NCI-H2227 (cell line): ENCODE measurements at regions not wholly inside any gene's neighbourhood (a gene's known extent, or its start where the extent isn't known, plus 50 kb on each side); places are given as distances from the start of the nearest gene placed in this dataset.

Source experiments
- DNase-seq: peaks from one replicate; lab custom pipeline; 2025; ENCODE audit not compliant: unreplicated experiment; lab: John Stamatoyannopoulos, UW

GRCh38 chr6:166050559-166050958 lies 117.1 kb downstream of the TBXT start:
- DNase-seq, result no peak

DNA sequence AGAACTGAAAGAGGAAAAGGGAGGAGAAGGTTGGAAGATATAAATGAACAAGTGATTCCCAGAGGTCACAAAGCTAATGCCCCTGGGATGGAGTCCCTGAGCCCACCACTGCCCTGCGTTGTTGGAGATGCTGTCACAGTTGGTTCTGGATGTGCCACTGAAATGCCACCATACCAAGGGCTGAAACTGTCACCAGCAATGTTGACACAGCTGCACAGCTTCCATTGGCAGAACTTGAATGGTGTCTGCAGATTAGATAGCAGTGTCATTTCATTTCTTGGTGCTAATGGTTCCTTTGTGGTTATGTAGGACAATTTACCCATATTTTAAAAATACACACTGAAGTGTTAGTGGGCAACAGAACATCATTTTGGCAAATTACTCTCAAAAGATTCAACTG lies 120.7 kb downstream of the TBXT start:
- DNase-seq, result no peak

DNA sequence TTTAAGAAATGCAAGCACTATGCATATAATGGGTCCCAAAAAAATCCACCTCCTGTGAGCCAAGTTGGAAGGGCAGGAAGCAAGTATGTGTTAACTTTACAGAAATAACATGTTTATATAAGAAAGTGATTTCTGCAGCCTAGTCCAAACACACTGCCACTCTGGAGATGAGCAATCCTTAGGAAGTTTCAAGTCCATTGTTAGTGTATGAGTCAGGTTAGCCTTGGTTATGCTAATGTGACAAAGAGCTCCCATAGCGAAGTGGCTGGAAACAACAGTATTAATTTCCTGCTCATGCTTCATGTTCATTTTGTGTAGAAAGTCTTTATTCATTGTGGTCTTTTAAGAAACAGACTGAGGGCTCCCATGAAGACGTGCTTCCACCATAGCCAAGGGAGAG lies 121.4 kb downstream of the TBXT start:
- DNase-seq, result no peak

DNA sequence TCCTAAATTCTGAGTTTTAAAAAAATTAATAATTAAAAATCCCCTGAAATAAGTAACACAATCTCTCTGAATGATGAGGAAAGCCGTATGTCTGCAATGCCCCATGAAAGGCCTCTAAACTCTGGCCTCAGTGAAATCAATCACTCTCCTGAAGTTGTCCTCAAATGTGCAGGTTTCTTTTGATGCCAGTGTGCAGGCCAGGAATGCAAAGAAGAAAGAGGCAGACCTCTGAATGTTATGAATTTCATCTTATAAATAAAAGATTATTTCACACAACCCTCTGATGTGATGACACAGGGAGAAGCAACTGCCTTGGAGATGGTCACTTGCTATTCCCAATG lies 121.8 kb downstream of the TBXT start:
- no peak for DNase-seq

DNA sequence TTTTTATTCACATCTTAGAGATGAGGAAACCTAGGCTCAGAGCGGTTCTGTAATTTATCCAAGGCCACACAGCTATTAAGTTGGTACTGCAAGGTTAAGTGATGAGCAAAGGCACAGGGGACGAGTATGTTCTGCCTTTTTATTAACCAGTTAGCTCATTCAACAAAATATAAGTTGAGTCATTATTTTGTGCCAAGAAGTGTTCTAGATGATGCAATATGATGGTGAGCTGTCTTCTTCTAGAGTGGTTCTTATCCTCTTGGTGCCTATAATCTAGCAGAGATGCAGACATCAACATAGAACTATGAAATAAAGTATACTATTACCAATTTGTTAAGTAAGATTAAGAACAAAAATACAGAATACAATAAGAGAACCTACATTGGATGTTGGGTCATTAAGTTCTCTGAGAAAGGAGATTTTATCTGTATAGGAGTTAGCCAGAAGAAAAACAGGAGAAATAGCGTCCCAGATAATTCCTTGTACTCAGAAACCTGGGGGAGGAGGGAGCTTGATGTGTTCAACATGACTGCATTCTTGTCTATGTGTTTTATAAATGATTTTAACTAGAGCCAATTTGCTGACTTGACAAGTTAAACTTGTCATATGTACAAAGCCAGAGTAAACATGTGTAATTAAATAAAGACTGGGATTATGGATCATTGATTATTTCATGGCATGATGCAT lies 122.3 kb downstream of the TBXT start:
- DNase-seq, result no peak

GRCh38 chr6:166041277-166041676 lies 126.4 kb downstream of the TBXT start:
- no peak for DNase-seq

GRCh38 chr6:166040292-166040691 lies 127.4 kb downstream of the TBXT start:
- DNase-seq, result no peak

GRCh38 chr6:166036316-166037095 lies 131.1 kb downstream of the TBXT start:
- DNase-seq, result no peak

- no peak for DNase-seq
Measured at GRCh38 chr6:166032366-166033200, 135.1 kb downstream of the TBXT start.

DNA sequence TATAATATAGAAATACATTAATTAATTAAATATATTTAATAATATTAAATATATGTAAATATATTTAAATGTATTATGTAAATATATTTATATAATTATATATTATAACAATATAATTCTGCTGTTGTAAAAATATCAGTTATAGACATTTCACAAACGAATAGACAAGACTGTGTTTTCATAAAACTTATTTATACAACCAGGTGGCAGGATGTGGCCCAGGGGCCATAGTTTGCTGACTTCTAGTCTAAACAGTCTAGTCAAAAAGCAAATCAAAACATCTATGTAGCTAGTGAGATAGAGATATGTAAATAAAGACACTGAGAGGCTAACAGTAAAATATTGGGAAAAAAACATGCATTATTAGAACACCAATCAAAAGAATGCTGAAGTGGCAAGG lies 136.4 kb downstream of the TBXT start:
- DNase-seq, result no peak

- DNase-seq, result no peak
Measured at GRCh38 chr6:166029506-166029905, 138.1 kb downstream of the TBXT start.

- no peak for DNase-seq
Measured at GRCh38 chr6:166027761-166028160, 139.9 kb downstream of the TBXT start.

DNA sequence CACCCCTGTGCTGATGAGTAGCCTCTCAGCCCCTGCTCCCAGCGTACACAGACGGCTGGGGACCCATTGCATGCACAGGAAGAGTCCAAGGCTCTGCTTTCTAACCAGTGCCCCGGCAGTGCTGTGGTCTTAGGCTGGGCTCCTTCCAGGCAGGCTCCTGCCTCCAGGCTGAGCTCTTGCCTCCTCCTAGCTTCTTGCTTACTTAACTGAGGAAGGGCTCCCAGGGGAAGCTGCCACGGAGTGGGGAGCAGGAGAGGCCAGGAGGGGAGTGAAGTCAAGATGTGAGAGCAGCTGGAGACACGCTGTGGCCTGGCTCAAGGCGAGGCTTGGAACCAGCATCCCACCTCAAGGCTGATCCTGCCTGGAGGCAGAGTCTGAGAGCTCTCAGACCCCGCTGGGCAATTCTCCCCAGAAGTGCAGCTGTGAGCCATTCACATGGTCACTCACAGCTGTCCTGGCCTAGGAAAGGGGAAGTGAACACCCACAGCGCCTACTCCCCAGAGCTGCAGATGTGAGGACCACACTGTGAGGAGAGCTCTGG lies 141.0 kb downstream of the TBXT start:
- no peak for DNase-seq

- DNase-seq, result no peak
Measured at GRCh38 chr6:166025149-166025898, 142.3 kb downstream of the TBXT start.

- no peak for DNase-seq
Measured at GRCh38 chr6:166024252-166024651, 143.4 kb downstream of the TBXT start.

- DNase-seq, result no peak
Measured at GRCh38 chr6:166023273-166023989, 144.2 kb downstream of the TBXT start.

DNA sequence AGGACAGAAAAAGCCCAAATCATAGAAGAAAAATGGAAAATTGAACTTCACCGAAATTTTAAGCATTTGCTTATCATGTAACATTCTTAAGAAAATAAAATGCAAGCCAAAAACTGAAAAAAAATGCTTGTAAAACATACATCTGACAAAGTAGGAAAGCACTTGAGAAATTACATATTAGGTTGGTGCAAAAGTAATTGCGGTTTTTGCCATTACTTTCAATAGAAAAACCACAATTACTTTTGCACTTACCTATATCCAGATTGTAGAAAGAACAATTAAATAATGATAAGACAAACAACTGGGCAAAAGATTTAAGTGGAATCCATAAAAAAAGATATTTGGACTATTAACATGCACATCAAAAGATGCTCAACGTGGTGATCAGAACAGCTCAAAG lies 146.2 kb downstream of the TBXT start:
- no peak for DNase-seq

DNA sequence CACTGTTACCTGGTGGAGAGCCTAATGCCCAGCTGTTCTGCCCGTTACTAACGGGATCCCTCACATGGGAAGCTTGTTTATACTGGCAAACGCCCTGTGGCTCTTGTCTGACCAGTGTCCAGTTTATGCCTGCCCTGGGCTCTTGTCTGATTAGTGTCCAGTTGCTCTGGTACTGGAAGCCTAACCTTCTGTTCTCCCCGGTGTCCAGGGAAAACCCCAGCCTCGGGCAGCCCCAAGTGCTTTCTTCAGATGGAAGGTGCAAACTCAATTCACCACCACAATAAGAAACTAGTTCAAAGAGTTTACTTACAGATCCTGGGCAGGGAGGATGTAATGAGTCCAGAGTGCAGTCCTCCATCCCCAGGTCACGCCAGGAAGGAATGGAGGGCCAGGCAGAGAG lies 148.4 kb downstream of the TBXT start:
- no peak for DNase-seq

- DNase-seq, result no peak
Measured at GRCh38 chr6:166017032-166017635, 150.5 kb downstream of the TBXT start.

GRCh38 chr6:166014966-166015365 lies 152.7 kb downstream of the TBXT start:
- DNase-seq, result no peak
